ENCODE measurements at regions not wholly inside any gene's neighbourhood (a gene's known extent, or its start where the extent isn't known, plus 50 kb on each side); places are given as distances from the start of the nearest gene placed in this dataset.

DNA sequence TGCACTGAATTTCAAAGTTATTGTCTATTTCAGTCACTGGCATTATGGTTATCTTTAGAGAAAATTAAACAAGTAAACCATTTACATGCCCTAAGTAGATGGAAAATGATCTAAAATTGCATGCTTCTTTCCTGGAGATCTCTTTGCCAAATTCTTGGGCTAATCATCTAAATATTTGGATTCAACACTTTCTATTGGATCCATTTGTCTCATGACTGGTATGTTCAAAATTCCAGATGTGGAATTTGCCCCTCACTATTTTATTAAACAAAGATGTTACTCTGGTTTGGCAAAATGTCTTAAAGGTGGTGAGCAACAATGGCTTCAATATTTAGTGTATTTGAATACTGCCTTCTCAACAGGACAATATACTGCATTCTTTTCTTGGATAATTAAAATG lies 147.5 kb upstream of the CASK start:
- DNase-seq: no peak
- Histone ChIP-seq H3K4me3 (no peak overlapping the region), H3K9me3 (replicated peaks) (no peaks in the 10 kb centered on the region), H3K27me3 (ENCODE audit: low read depth) (no peaks in the 10 kb centered on the region), H3K27ac (replicated peaks) (no peak overlapping the region), H3K36me3 (no peaks in the 10 kb centered on the region), H3K4me1 (no peaks in the 10 kb centered on the region)
- no peak for TF ChIP-seq CTCF (IDR thresholded peaks at IDR 0.05; ENCODE audit: borderline replicate concordance)
- intact Hi-C loops (cut with micrococcal nuclease): no loop called here

GRCh38 chrX:42054256-42054655 lies 130.9 kb upstream of the CASK start:
- Histone ChIP-seq H3K27ac (replicated peaks) (no peak overlapping the region), H3K27me3 (ENCODE audit: low read depth) (no peaks in the 10 kb centered on the region), H3K36me3 (no peaks in the 10 kb centered on the region), H3K4me3 (no peak overlapping the region), H3K9me3 (replicated peaks) (no peaks in the 10 kb centered on the region), H3K4me1 (no peaks in the 10 kb centered on the region)
- no peak for TF ChIP-seq CTCF (IDR thresholded peaks at IDR 0.05; ENCODE audit: borderline replicate concordance)
- intact Hi-C loops (cut with micrococcal nuclease): no loop called here
- no peak for DNase-seq

DNA sequence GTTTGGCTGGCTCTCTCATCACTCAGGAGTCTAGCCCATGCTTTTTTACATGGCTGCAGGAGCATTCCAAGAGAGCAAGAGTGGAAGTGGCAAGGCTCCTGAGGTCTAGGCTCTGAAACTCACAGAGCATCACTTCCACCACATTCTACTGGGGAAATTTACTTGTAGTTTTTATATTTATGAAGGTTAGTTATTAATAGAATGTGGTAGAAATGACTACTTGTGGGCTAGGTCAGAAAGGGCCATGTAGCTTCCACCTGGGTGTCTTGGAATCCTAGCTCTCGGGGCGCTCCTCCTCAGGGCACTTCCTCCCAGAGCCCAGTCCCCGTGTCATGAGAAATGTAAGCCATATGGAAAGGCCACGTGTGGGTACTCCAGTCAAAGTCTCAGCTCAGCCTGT lies 127.0 kb upstream of the CASK start:
- H3K27me3 ChIP-seq (ENCODE audit: low read depth): no peaks in the 10 kb centered on the region
- no peak for DNase-seq
- no peaks in the 10 kb centered on the region for H3K9me3 ChIP-seq (replicated peaks)
- no peaks in the 10 kb centered on the region for H3K36me3 ChIP-seq
- intact Hi-C loops (cut with micrococcal nuclease): no loop called here
- H3K4me1 ChIP-seq: no peaks in the 10 kb centered on the region
- TF ChIP-seq CTCF (IDR thresholded peaks at IDR 0.05; ENCODE audit: borderline replicate concordance): no peak
- H3K4me3 ChIP-seq: no peak overlapping the region
- no peak overlapping the region for H3K27ac ChIP-seq (replicated peaks)

- Histone ChIP-seq H3K4me1 (no peaks in the 10 kb centered on the region), H3K27ac (replicated peaks) (no peak overlapping the region), H3K4me3 (no peak overlapping the region), H3K27me3 (ENCODE audit: low read depth) (no peaks in the 10 kb centered on the region), H3K36me3 (no peaks in the 10 kb centered on the region), H3K9me3 (replicated peaks) (no peaks in the 10 kb centered on the region)
- no peak for DNase-seq
- intact Hi-C loops (cut with micrococcal nuclease): no loop called here
- no peak for TF ChIP-seq CTCF (IDR thresholded peaks at IDR 0.05; ENCODE audit: borderline replicate concordance)
Measured at GRCh38 chrX:42047886-42048285, 124.5 kb upstream of the CASK start.

- intact Hi-C loops (cut with micrococcal nuclease): no loop called here
- Histone ChIP-seq H3K4me1 (no peaks in the 10 kb centered on the region), H3K4me3 (no peak overlapping the region), H3K36me3 (no peaks in the 10 kb centered on the region), H3K27me3 (ENCODE audit: low read depth) (no peaks in the 10 kb centered on the region), H3K9me3 (replicated peaks) (no peaks in the 10 kb centered on the region), H3K27ac (replicated peaks) (no peak overlapping the region)
- no peak for DNase-seq
- no peak for TF ChIP-seq CTCF (IDR thresholded peaks at IDR 0.05; ENCODE audit: borderline replicate concordance)
Measured at GRCh38 chrX:42028109-42028508, 104.8 kb upstream of the CASK start.
